ENCODE measurements at regions not wholly inside any gene's neighbourhood (a gene's known extent, or its start where the extent isn't known, plus 50 kb on each side); places are given as distances from the start of the nearest gene placed in this dataset.

DNA sequence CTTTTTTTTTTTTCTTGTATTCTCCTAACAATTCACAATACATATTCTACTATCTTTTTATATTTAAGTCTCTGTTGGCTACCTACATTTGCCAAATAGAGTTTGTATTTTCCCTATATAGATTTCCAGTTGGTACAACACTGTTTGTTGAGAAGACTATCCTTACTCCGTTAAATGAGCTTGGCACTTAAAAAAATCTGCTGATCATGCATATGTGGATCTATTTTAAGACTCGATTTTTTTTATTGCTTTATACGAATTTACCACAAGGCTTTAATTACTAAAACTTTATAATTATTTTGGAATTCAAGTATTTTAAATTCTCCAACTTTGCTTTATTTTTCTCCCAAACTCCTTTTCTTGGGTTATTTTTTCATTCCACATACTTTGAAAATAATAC lies 855.6 kb downstream of the C6orf118 start:
- TF ChIP-seq, protein P1, sequence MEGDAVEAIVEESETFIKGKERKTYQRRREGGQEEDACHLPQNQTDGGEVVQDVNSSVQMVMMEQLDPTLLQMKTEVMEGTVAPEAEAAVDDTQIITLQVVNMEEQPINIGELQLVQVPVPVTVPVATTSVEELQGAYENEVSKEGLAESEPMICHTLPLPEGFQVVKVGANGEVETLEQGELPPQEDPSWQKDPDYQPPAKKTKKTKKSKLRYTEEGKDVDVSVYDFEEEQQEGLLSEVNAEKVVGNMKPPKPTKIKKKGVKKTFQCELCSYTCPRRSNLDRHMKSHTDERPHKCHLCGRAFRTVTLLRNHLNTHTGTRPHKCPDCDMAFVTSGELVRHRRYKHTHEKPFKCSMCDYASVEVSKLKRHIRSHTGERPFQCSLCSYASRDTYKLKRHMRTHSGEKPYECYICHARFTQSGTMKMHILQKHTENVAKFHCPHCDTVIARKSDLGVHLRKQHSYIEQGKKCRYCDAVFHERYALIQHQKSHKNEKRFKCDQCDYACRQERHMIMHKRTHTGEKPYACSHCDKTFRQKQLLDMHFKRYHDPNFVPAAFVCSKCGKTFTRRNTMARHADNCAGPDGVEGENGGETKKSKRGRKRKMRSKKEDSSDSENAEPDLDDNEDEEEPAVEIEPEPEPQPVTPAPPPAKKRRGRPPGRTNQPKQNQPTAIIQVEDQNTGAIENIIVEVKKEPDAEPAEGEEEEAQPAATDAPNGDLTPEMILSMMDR (IDR thresholded peaks at IDR 0.05; ENCODE audit: low read depth, low read length) = no peak
- TF ChIP-seq EZH2phosphoT487 (IDR thresholded peaks at IDR 0.05; ENCODE audit: low read depth) = no peak
